Suppressor macrophage treated with lipopolysaccharide for 4 hours (primary cell): ENCODE measurements at regions not wholly inside any gene's neighbourhood (a gene's known extent, or its start where the extent isn't known, plus 50 kb on each side); places are given as distances from the start of the nearest gene placed in this dataset.

Experiments
- DNase-seq: peaks from one replicate; pipeline ENCODE4 v3.0.0-alpha.2; 2020

- no peak for DNase-seq
These were observed 299.3 kb upstream of the HS3ST1 start for GRCh38 chr4:11727903-11728564.

GRCh38 chr4:11724731-11725130 lies 296.0 kb upstream of the HS3ST1 start:
- DNase-seq: no peak

GRCh38 chr4:11722223-11722622 lies 293.5 kb upstream of the HS3ST1 start:
- DNase-seq: no peak

- peak; percentile 60 for DNase-seq
These were observed 291.6 kb upstream of the HS3ST1 start for GRCh38 chr4:11720292-11720691.

GRCh38 chr4:11719879-11720278 lies 291.2 kb upstream of the HS3ST1 start:
- DNase-seq: no peak

GRCh38 chr4:11715753-11716521 lies 287.2 kb upstream of the HS3ST1 start:
- DNase-seq: no peak

- no peak for DNase-seq
These were observed 281.9 kb upstream of the HS3ST1 start for GRCh38 chr4:11710453-11711093.

GRCh38 chr4:11704186-11704830 lies 275.6 kb upstream of the HS3ST1 start:
- DNase-seq: no peak

- DNase-seq: no peak
These were observed 274.3 kb upstream of the HS3ST1 start for GRCh38 chr4:11702886-11703557.

GRCh38 chr4:11701966-11702725 lies 273.5 kb upstream of the HS3ST1 start:
- DNase-seq: no peak

- DNase-seq: no peak
These were observed 272.1 kb upstream of the HS3ST1 start for GRCh38 chr4:11700751-11701226.

GRCh38 chr4:11698846-11699590 lies 270.3 kb upstream of the HS3ST1 start:
- no peak for DNase-seq

GRCh38 chr4:11698033-11698432 lies 269.3 kb upstream of the HS3ST1 start:
- no peak for DNase-seq

- no peak for DNase-seq
These were observed 265.0 kb upstream of the HS3ST1 start for GRCh38 chr4:11693693-11694092.

- no peak for DNase-seq
These were observed 262.5 kb upstream of the HS3ST1 start for GRCh38 chr4:11691236-11691635.

- DNase-seq: no peak
These were observed 259.0 kb upstream of the HS3ST1 start for GRCh38 chr4:11687727-11688126.

GRCh38 chr4:11685481-11685880 lies 256.8 kb upstream of the HS3ST1 start:
- DNase-seq: no peak

- no peak for DNase-seq
These were observed 246.5 kb upstream of the HS3ST1 start for GRCh38 chr4:11675051-11675800.

- DNase-seq: no peak
These were observed 241.6 kb upstream of the HS3ST1 start for GRCh38 chr4:11670304-11670703.

- DNase-seq: no peak
These were observed 240.5 kb upstream of the HS3ST1 start for GRCh38 chr4:11669156-11669555.

GRCh38 chr4:11663114-11663513 lies 234.4 kb upstream of the HS3ST1 start:
- DNase-seq: no peak
